SK-N-SH treated with all-trans-retinoic acid at 6 μM for 48 hours (cell line): ENCODE measurements at regions not wholly inside any gene's neighbourhood (a gene's known extent, or its start where the extent isn't known, plus 50 kb on each side); places are given as distances from the start of the nearest gene placed in this dataset.

Experiments used
- ATAC-seq: fragments of 200-7000 bp; cut with Tn5 transposase; 3 replicates; pipeline ENCODE4 v1.9.1; 2020; ENCODE audit warnings: mild to moderate bottlenecking, moderate library complexity
- ARNTL ChIP-seq: fragments of 450-650 bp; formaldehyde crosslinking; IDR thresholded peaks from 2 replicates; pipeline ENCODE4 v1.5.0; 2020; ENCODE audit warnings: low read depth, mild to moderate bottlenecking, moderate library complexity, borderline replicate concordance
- CREB5 ChIP-seq: fragments of 250-450 bp; sonication (Bioruptor Pico); IDR thresholded peaks from 2 replicates; pipeline ENCODE4 v1.5.1; 2020; ENCODE audit warnings: low read depth, mild to moderate bottlenecking, moderate library complexity
- CSDC2 ChIP-seq: fragments of 250-450 bp; sonication (Bioruptor Pico); IDR thresholded peaks from 2 replicates; pipeline ENCODE4 v1.5.0; 2020; ENCODE audit warnings: mild to moderate bottlenecking, moderate library complexity
- CSRNP3 ChIP-seq: fragments of 250-450 bp; sonication (Bioruptor Pico); IDR thresholded peaks from 2 replicates; pipeline ENCODE4 v1.5.1; 2021; ENCODE audit warnings: mild to moderate bottlenecking, moderate library complexity
- ESRRG ChIP-seq: fragments of 250-450 bp; sonication (Bioruptor Pico); IDR thresholded peaks from 2 replicates; pipeline ENCODE4 v1.6.1; 2021; ENCODE audit warnings: mild to moderate bottlenecking
- GLIS3 ChIP-seq: fragments of 250-450 bp; sonication (Bioruptor Pico); IDR thresholded peaks from 2 replicates; pipeline ENCODE4 v1.5.0; 2020; ENCODE audit warnings: mild to moderate bottlenecking, moderate library complexity
- ISL1 ChIP-seq: fragments of 250-450 bp; sonication (Bioruptor Pico); IDR thresholded peaks from 2 replicates; pipeline ENCODE4 v2.1.2; 2022; ENCODE audit warnings: mild to moderate bottlenecking, moderate library complexity
- OSR1 ChIP-seq: fragments of 250-450 bp; sonication (Bioruptor Pico); IDR thresholded peaks from 2 replicates; pipeline ENCODE4 v1.8.0; 2022; ENCODE audit warnings: moderate library complexity, mild to moderate bottlenecking, inconsistent platforms
- PATZ1 ChIP-seq: fragments of 250-450 bp; sonication (Bioruptor Pico); IDR thresholded peaks from 2 replicates; pipeline ENCODE4 v1.8.0; 2020; ENCODE audit warnings: mild to moderate bottlenecking, moderate library complexity, borderline replicate concordance
- POU6F1 ChIP-seq: fragments of 250-450 bp; sonication (Bioruptor Pico); IDR thresholded peaks from 2 replicates; pipeline ENCODE4 v1.8.0; 2021; ENCODE audit warnings: low read depth, mild to moderate bottlenecking, moderate library complexity, borderline replicate concordance
- PPARA ChIP-seq: fragments of 250-450 bp; sonication (Bioruptor Pico); IDR thresholded peaks from 2 replicates; pipeline ENCODE4 v1.5.0; 2020; ENCODE audit warnings: mild to moderate bottlenecking, borderline replicate concordance
- RARB ChIP-seq: fragments of 250-450 bp; sonication (Bioruptor Pico); IDR thresholded peaks from 2 replicates; pipeline ENCODE4 v1.8.0; 2021; ENCODE audit warnings: mild to moderate bottlenecking, moderate library complexity
- SNAI2 ChIP-seq: fragments of 250-450 bp; sonication (Bioruptor Pico); IDR thresholded peaks from 2 replicates; pipeline ENCODE4 v1.5.0; 2020; ENCODE audit warnings: mild to moderate bottlenecking, moderate library complexity
- TCF4 ChIP-seq: fragments of 250-450 bp; sonication (Bioruptor Pico); IDR thresholded peaks from 2 replicates; pipeline ENCODE4 v1.8.0; 2021; ENCODE audit warnings: mild to moderate bottlenecking, moderate library complexity, borderline replicate concordance
- TOX ChIP-seq: fragments of 250-450 bp; sonication (Bioruptor Pico); IDR thresholded peaks from 2 replicates; pipeline ENCODE4 v1.8.0; 2021; ENCODE audit warnings: mild to moderate bottlenecking, moderate library complexity, borderline replicate concordance
- TSHZ2 ChIP-seq: fragments of 250-450 bp; sonication (Bioruptor Pico); IDR thresholded peaks from 2 replicates; pipeline ENCODE4 v1.5.0; 2020; ENCODE audit warnings: mild to moderate bottlenecking, moderate library complexity
- ZC3H10 ChIP-seq: fragments of 250-450 bp; sonication (Bioruptor Pico); IDR thresholded peaks from 2 replicates; pipeline ENCODE4 v1.5.1; 2021; ENCODE audit warnings: mild to moderate bottlenecking, moderate library complexity
- ZFP3 ChIP-seq: fragments of 250-450 bp; sonication (Bioruptor Pico); IDR thresholded peaks from 2 replicates; pipeline ENCODE4 v1.5.0; 2020; ENCODE audit warnings: mild to moderate bottlenecking, moderate library complexity
- ZFP30 ChIP-seq: fragments of 450-650 bp; formaldehyde crosslinking; IDR thresholded peaks from 2 replicates; pipeline ENCODE4 v1.5.0; 2022; ENCODE audit warnings: mild to moderate bottlenecking, moderate library complexity
- ZNF70 ChIP-seq: fragments of 450-650 bp; formaldehyde crosslinking; IDR thresholded peaks from 2 replicates; pipeline ENCODE4 v1.5.0; 2020; ENCODE audit warnings: mild to moderate bottlenecking, moderate library complexity
- ZNF8 ChIP-seq: fragments of 450-650 bp; formaldehyde crosslinking; IDR thresholded peaks from 2 replicates; pipeline ENCODE4 v1.5.0; 2020; ENCODE audit warnings: mild to moderate bottlenecking, moderate library complexity

- TF ChIP-seq PATZ1 (CRISPR knock-in tag), result no peak
Observed at GRCh38 chr16:85233516-85233915, 121.2 kb upstream of the CIBAR2 start (continued).

- no peak for TF ChIP-seq PATZ1 (CRISPR knock-in tag)
- TF ChIP-seq CSDC2, result no peak
- no peak for TF ChIP-seq ZNF8 (CRISPR knock-in tag)
- TF ChIP-seq GLIS3 (CRISPR knock-in tag), result 0 out of 2 replicates have a peak, but pooled peaks have one; percentile 45
- no peak for TF ChIP-seq RARB
- TF ChIP-seq ARNTL (CRISPR knock-in tag), result no peak
- TF ChIP-seq ZC3H10, result no peak
- TF ChIP-seq ZNF70, result 0 out of 2 replicates have a peak, but pooled peaks have one; percentile 9
- no peak for TF ChIP-seq SNAI2 (CRISPR knock-in tag)
- no peak for TF ChIP-seq CSRNP3 (CRISPR knock-in tag)
- TF ChIP-seq TSHZ2 (CRISPR knock-in tag), result no peak
- no peak for TF ChIP-seq OSR1 (CRISPR knock-in tag)
- TF ChIP-seq ISL1 (CRISPR knock-in tag), result no peak
- TF ChIP-seq ESRRG (CRISPR knock-in tag), result 0 out of 2 replicates have a peak, but pooled peaks have one; percentile 31
- TF ChIP-seq TCF4, result no peak
- no peak for TF ChIP-seq TOX (CRISPR knock-in tag)
- no peak for TF ChIP-seq ZFP30
- TF ChIP-seq PPARA (CRISPR knock-in tag), result no peak
- 0 out of 2 replicates have a peak, but pooled peaks have one; percentile 17 for TF ChIP-seq ZFP3 (CRISPR knock-in tag)
- no peak for TF ChIP-seq CREB5 (CRISPR knock-in tag)
- no peak for TF ChIP-seq POU6F1
- peak; percentile 89 for ATAC-seq
Observed at GRCh38 chr16:85234310-85235204, 122.3 kb upstream of the CIBAR2 start.
